ENCODE measurements at regions not wholly inside any gene's neighbourhood (a gene's known extent, or its start where the extent isn't known, plus 50 kb on each side); places are given as distances from the start of the nearest gene placed in this dataset.

GRCh38 chr6:86016567-86016966 lies 373.9 kb upstream of the SYNCRIP start:
- TF ChIP-seq GATA3 (IDR thresholded peaks at IDR 0.05; ENCODE audit: low read depth, low read length) = no peak
- no peak for TF ChIP-seq GATA2 (IDR thresholded peaks at IDR 0.05; ENCODE audit: low read depth, low read length)

- TF ChIP-seq GATA2 (IDR thresholded peaks at IDR 0.05; ENCODE audit: low read depth, low read length) (no peak), GATA3 (IDR thresholded peaks at IDR 0.05; ENCODE audit: low read depth, low read length) (no peak)
Measured at GRCh38 chr6:86016077-86016476, 373.4 kb upstream of the SYNCRIP start.

- TF ChIP-seq GATA2 (IDR thresholded peaks at IDR 0.05; ENCODE audit: low read depth, low read length) (no peak), GATA3 (IDR thresholded peaks at IDR 0.05; ENCODE audit: low read depth, low read length) (no peak)
Measured at GRCh38 chr6:86010915-86011786, 368.5 kb upstream of the SYNCRIP start.

GRCh38 chr6:85997206-85997605 lies 354.5 kb upstream of the SYNCRIP start:
- TF ChIP-seq GATA3 (IDR thresholded peaks at IDR 0.05; ENCODE audit: low read depth, low read length) = no peak
- TF ChIP-seq GATA2 (IDR thresholded peaks at IDR 0.05; ENCODE audit: low read depth, low read length) = no peak

- TF ChIP-seq GATA3 (IDR thresholded peaks at IDR 0.05; ENCODE audit: low read depth, low read length) (no peak), GATA2 (IDR thresholded peaks at IDR 0.05; ENCODE audit: low read depth, low read length) (no peak)
Measured at GRCh38 chr6:85996034-85996375, 353.3 kb upstream of the SYNCRIP start.

GRCh38 chr6:85995339-85996033 lies 352.8 kb upstream of the SYNCRIP start:
- TF ChIP-seq GATA3 (IDR thresholded peaks at IDR 0.05; ENCODE audit: low read depth, low read length) (no peak), GATA2 (IDR thresholded peaks at IDR 0.05; ENCODE audit: low read depth, low read length) (no peak)

GRCh38 chr6:85986681-85987080 lies 344.0 kb upstream of the SYNCRIP start:
- TF ChIP-seq GATA3 (IDR thresholded peaks at IDR 0.05; ENCODE audit: low read depth, low read length) = no peak
- TF ChIP-seq GATA2 (IDR thresholded peaks at IDR 0.05; ENCODE audit: low read depth, low read length) = no peak

GRCh38 chr6:85983032-85983659 lies 340.5 kb upstream of the SYNCRIP start:
- no peak for TF ChIP-seq GATA2 (IDR thresholded peaks at IDR 0.05; ENCODE audit: low read depth, low read length)
- no peak for TF ChIP-seq GATA3 (IDR thresholded peaks at IDR 0.05; ENCODE audit: low read depth, low read length)

- TF ChIP-seq GATA3 (IDR thresholded peaks at IDR 0.05; ENCODE audit: low read depth, low read length) (no peak), GATA2 (IDR thresholded peaks at IDR 0.05; ENCODE audit: low read depth, low read length) (no peak)
Measured at GRCh38 chr6:85977661-85978060, 335.0 kb upstream of the SYNCRIP start.

- TF ChIP-seq GATA3 (IDR thresholded peaks at IDR 0.05; ENCODE audit: low read depth, low read length) (no peak), GATA2 (IDR thresholded peaks at IDR 0.05; ENCODE audit: low read depth, low read length) (no peak)
Measured at GRCh38 chr6:85975957-85976356, 333.3 kb upstream of the SYNCRIP start.

GRCh38 chr6:85971238-85971637 lies 328.6 kb upstream of the SYNCRIP start:
- TF ChIP-seq GATA2 (IDR thresholded peaks at IDR 0.05; ENCODE audit: low read depth, low read length) = no peak

GRCh38 chr6:85966828-85967227 lies 324.1 kb upstream of the SYNCRIP start:
- TF ChIP-seq GATA3 (IDR thresholded peaks at IDR 0.05; ENCODE audit: low read depth, low read length) (no peak), GATA2 (IDR thresholded peaks at IDR 0.05; ENCODE audit: low read depth, low read length) (no peak)

- TF ChIP-seq GATA3 (IDR thresholded peaks at IDR 0.05; ENCODE audit: low read depth, low read length) (no peak), GATA2 (IDR thresholded peaks at IDR 0.05; ENCODE audit: low read depth, low read length) (no peak)
Measured at GRCh38 chr6:85961746-85962145, 319.1 kb upstream of the SYNCRIP start.

GRCh38 chr6:85961125-85961524 lies 318.4 kb upstream of the SYNCRIP start:
- TF ChIP-seq GATA2 (IDR thresholded peaks at IDR 0.05; ENCODE audit: low read depth, low read length) (no peak), GATA3 (IDR thresholded peaks at IDR 0.05; ENCODE audit: low read depth, low read length) (no peak)

- TF ChIP-seq GATA3 (IDR thresholded peaks at IDR 0.05; ENCODE audit: low read depth, low read length) (no peak), GATA2 (IDR thresholded peaks at IDR 0.05; ENCODE audit: low read depth, low read length) (no peak)
Measured at GRCh38 chr6:85948481-85948880, 305.8 kb upstream of the SYNCRIP start.

Data from SH-SY5Y (cell line).